ENCODE measurements at regions not wholly inside any gene's neighbourhood (a gene's known extent, or its start where the extent isn't known, plus 50 kb on each side); places are given as distances from the start of the nearest gene placed in this dataset.

DNA sequence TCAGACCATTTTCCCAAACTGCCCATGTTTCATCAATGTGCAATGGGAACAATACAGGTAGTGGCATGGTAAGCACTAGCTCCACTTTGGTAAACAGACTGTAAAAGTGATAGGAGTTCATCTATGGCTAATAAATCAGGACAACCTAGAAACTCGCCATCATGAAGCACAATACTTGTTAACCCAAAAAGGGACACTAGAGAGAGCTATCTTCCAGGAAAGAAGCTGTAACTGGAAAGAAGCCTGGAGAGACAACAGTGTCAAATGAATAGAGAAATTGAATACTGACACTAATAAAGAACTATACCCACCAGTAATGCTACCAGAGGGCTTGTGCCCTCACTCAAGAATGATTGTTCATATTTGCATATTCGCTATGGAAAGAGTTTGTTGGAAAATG lies 164.7 kb upstream of the RGS18 start:
- DNase-seq (ENCODE audit: low read depth), result peak; percentile 35

DNA sequence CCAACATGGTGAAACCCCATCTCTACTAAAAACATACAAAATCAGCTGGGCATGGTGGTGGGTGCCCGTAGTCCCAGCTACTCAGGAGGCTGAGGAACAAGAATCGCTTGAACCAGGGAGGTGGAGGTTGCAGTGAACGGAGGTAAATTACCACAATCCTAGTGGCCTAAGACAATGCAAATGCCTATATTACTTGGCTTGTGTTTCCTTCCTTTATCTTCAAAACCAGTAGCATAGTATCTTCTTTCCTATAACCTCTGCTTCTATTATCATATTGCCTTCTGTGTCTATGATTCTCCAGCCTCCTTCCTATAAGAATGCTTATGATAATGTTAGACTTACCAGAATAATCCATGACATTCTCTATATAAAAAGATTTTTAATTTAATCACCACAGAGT lies 156.2 kb upstream of the RGS18 start:
- no peak for DNase-seq (ENCODE audit: low read depth)

DNA sequence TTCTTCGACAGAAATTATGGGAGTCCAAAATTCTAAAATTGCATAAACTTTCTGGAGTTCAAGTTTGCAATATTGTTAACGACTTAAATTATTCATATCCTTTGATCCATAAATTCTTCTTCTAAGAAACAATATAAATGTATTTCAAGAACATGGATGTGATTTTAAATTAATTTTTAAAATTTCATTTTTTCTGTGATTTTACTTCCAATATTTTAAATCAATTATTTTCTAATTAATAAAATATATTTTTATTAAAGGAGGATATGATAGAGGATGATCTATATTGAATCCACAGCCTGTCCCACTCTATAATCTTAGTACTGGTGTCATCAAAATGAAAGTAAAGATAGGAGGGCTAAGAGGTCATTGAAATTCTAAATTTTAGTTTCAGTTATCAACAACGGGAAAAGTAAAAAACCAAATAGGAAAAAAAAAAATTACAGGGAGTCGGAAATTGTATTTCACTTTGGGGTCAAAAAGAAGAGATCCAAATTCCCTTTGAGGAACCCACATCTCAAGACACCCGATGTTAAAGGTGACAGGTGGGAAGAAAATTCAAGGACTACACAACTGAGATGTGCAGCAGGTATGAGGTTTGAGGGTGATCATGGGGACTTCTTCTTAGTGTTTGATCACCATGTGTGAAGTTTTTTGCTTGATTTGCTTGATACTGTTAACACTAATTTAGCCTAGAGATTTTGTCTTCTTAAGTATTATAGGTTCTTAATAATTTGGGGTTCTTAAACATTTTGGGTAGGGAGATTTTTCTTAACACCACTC lies 154.8 kb upstream of the RGS18 start:
- no peak for DNase-seq (ENCODE audit: low read depth)

DNA sequence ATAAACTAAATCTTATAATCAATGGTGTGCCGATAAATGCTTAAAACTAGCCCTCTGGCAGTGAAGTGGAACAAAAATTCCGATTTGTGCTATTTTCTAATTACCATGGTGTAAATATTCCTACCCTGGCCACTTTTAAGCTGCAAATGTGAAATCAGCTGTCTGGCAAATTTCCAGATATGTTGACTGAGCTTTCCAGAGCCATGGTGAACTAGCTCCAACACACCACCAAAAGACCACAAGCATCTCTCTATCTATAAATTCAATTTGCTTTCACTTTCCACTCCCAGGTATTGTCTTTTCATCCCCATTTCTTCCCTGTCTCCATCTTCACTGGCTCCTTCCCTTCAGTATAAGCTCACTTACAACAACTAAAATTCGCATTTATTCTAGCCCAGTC lies 152.3 kb upstream of the RGS18 start:
- DNase-seq (ENCODE audit: low read depth), result peak; percentile 17

DNA sequence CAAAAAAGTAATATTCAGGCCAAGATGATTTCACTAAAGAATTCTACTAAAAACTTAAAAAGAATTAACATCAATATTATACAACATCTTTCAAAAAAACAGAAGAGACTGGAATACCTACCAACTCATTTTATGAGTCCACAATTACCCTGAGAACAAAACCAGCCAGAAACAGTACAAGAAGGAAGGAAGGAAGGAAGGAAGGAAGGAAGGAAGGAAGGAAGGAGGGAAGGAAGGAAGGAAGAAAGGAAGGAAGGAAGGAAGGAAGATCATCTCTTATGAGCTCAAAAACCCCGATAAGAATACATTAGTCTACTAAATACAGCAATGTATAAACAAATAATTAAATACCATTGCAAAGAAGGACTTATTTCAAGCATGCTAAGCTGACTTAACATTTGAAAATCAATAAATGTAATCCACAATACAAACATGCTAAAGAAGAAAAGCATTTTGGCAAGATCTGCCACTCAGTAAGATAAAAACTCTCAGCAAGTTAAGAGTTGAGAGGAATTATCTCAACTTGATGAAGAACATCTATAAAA lies 149.9 kb upstream of the RGS18 start:
- DNase-seq (ENCODE audit: low read depth), result no peak

DNA sequence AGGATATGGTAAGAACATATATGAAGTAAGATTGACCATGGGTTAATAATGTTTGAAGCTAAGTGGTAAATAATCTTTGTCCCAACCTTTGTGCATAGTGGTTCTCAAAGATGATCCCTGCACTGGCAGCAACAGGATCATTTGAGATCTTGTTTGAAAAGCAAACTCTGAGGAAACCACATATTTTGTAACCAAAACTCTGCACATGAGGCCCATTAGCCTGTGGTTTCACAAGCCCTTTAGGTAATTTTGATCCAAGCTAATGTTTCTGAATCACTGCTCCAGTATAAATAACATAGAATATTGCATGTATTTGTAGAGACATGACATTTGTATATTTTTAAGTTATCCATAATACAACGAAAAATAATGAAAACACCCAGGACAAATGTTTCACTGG lies 147.9 kb upstream of the RGS18 start:
- peak; percentile 58 for DNase-seq (ENCODE audit: low read depth)

DNA sequence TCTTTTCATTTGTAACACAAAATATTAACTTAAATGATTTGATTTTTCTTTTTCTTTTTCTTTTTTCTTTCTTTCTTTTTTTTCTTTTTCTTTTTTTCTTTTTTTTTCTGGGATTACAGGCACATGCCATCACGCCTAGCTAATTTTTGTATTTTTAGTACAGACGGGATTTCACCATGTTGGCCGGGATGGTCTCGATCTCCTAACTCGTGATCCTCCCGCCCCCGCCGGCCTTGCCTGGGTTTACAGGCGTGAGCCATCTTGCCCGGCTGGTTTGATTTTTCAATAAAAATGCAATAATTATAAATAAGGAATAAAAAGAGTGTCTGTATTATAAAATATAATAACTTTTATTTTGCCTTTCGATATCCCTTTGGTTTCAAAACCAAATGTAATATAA lies 146.7 kb upstream of the RGS18 start:
- DNase-seq (ENCODE audit: low read depth), result no peak

DNA sequence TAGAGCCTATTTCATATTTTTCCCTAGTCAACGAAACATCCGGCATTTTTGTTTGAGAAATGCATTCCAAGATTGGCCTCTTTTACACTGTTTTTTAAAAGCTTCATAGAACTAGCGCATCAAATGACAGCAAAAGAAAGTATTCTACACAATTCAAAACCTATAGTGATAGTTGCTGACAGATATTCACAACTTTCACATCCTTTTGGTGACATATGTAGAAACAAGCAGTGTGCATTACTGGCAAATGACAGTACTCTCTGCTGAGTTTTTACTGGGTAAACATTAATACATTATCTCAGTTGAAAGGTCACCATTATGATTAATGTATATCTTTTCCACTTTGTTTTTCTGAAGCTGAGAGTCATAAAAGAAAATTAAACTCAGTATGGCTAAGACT lies 135.4 kb upstream of the RGS18 start:
- DNase-seq (ENCODE audit: low read depth), result no peak

DNA sequence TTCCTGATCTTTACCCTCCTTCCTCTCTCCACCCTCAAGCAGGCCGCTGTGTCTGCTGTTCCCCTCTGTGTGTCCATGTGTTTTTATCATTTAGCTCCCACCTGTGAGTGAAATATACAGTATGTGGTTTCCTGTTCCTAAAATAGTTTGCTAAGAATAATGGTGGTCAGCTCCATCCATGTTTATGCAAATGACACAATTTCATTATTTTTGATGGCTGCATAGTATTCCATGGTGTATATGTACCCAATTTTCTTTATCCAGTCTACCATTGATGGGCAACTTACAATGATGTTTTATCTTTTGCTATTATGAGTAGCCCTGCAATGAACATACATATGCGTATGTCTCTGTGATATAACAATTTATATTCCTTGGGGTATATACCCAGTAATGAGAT lies 133.4 kb upstream of the RGS18 start:
- no peak for DNase-seq (ENCODE audit: low read depth)

DNA sequence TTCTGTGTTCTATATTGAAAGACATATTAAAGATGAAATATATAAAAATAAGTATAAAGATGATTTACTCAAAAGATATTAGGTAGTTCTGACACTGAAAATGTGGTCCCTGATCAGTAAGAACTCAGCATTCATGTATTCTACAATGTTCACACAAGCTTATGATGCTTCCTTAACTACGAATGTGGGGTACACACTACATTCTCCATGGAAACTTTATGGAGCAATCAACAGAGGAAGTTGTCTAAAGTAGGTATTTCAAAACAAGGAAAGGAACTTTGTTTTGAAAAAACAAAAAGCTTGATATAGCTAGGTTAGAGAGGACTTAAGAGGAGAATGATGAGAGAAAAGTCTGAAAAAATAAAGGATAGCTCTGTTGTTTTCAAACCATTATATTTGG lies 119.7 kb upstream of the RGS18 start:
- peak; percentile 1 for DNase-seq (ENCODE audit: low read depth)

DNA sequence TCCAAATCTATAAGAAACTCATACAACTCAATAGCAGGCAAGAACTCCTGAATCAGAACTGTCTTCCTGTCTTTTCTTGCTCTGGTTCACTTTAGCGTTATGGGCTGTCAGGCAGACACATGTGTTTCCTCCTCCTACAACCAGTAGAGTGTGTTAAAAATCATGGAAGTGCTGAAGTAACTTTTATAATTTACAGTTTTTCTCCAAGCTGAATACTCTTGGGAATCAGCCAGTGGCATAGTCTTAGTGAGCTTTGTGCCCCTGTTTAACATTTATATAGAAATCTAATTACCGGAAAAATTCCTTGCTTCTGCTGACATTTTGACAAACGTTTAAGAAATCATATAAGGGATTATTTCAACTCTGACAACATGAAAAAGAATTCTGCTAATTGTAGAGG lies 113.1 kb upstream of the RGS18 start:
- DNase-seq (ENCODE audit: low read depth), result no peak

DNA sequence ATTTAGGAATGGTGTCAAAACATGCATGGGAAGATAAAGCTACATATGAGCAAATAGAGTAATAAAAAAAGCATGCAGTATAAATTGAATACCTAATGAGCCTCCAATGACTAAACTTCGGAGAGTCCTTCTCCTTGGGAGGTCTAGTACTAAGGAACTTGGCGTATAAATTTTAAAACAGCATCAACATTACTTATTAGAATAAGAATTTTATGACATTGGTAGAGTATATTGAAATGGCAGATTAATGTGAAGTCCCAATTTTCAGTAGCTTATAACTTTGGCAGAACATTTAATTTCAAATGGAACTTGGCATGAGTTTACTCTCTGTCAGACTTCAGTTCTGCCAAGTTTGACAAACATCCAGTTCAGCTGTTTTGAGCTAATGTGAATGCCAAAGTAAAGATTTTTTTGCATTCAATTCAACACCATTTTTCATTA lies 104.7 kb upstream of the RGS18 start:
- no peak for DNase-seq (ENCODE audit: low read depth)

DNA sequence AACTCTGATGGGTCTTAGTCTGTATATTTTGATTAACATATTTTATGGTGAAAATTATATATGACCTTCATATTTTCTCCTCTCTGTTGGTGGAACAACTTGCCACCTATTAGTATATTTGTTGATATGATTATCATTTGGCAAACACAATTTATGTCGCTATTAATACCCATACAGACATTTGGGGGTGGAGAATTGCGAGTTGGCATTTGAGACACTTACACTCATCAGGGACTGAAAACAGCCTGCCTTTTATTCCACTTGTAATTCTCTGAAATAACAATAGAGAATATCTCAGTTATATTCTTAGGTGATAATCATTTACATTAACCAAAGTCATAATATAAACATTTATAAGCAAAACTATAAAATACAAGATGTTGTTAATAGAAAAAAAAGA lies 100.5 kb upstream of the RGS18 start:
- DNase-seq (ENCODE audit: low read depth), result no peak

DNA sequence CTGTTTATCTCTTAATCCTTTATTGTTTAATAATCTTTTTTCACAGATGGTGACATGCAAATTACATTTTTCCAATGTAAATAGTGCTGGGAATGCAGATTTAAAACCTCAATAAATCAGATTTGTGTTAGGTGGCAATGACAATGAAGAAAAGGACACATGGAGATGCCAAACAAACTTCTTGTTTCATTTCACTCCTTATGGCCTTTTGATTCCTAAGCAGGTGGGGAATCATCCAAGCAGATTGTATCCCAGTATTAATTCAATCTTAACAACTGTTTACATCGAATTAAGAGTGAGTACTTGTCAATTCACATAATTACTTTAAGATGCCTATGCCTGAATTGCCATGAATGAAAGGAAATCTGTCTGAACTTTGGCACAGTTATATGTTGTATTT lies 98.9 kb upstream of the RGS18 start:
- no peak for DNase-seq (ENCODE audit: low read depth)

DNA sequence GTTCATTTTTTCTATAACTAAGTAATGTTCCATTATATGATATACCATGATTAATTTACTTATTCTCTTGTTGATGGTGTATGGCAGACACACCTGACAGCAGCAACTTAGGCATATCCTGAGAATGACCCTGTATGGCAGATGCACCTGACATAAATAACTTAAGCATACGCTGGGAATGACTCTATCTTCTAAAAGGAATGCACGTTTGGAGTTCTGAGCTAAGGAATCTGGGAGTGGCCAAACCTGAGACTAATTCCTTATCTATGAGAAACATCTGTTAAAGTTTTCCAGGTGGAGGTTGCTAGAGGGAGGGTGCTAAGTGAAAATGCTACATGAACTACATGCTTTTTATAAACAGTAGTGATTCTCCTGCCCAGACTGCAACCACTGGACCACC lies 96.7 kb upstream of the RGS18 start:
- DNase-seq (ENCODE audit: low read depth), result no peak

DNA sequence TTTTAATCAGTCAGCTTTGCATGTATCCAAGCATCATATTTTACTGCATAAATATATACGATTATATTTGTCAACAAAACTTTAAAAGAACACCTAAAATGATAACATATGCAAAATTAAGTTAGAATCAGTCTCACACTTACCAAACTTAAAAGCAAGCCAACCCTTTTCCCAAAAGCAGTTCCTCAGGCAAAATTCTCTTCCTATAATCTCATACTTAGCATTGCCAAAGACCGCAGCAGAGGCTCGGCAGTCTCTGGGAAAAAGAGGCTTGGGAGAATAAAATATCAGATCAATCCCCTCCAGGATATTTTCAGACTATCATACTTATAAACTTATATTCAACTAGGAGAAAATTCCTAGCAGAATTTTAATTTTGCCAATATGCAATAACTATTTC lies 93.2 kb upstream of the RGS18 start:
- no peak for DNase-seq (ENCODE audit: low read depth)

DNA sequence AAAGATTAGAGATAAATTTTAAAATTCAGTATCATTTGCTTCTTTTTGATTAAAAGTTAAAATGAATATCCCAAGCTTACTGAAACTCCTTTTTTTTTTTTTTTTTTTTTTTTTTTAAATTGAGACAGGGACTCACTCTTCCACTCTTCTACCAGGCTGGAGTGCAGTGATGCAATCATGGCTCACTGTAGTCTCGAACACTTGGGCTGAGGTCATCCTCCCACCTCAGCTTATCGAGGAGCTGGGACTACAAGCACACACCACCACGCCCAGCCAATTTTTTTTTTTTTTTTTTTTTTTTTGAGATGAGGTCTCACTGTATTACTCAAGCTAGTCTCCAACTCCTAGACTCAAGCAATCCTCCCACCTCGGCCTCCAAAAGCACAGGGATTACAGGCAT lies 92.1 kb upstream of the RGS18 start:
- peak; percentile 14 for DNase-seq (ENCODE audit: low read depth)

DNA sequence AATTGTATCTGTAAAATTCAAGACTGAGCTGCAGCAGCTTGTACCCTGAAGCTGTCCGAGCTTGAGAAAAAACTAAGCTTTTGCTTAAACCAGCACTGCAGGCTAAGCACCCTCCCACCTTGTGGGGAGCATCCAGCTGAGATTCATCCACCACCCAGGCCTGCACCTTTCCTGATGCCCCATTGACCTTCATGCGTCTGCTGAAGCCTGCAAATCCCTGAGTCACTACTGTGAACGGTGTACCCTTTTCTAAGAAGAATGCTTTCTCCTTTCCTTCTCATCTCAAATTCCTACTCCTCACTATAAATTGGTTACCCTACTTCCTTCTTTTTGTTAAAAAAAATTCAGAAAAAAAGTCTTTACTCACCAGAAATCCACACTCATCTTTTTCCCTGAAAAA lies 90.9 kb upstream of the RGS18 start:
- DNase-seq (ENCODE audit: low read depth), result peak; percentile 1

DNA sequence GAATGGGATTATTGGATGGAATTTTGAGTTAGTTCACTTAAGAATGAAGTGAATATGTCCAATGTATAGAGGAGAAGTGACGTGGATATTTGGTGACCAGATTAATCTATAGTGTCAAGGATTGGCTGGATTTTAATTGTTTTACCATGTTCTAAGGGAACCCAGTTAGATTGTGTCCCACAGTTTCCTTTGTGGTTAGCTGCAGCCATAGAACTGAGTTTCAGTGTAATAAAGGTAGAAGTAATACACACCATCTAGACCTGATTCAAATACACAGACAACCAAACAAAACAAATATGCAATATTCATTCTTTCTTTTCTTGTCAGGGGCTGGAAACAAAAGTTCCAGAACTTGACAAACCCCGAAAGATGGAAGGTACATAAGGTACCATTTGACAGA lies 88.0 kb upstream of the RGS18 start:
- no peak for DNase-seq (ENCODE audit: low read depth)

DNA sequence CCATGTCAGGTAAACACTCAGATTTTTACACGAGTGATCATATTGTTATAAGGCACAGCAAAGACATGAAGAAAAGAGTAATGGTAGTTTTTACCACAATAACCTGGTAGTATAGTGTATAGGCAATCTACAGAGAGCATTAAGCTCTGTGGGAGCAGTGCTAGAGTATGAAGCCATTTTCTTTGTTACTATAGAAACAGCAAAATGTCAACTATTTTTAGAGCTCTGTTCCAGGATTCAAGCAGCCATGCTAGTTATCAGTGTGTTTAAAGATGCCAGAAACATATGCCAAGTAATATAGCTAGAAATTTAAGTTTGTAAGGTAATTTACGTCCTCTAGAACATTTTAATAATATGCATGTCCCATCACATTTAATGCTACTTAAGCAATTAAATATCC lies 77.6 kb upstream of the RGS18 start:
- DNase-seq (ENCODE audit: low read depth), result no peak

DNA sequence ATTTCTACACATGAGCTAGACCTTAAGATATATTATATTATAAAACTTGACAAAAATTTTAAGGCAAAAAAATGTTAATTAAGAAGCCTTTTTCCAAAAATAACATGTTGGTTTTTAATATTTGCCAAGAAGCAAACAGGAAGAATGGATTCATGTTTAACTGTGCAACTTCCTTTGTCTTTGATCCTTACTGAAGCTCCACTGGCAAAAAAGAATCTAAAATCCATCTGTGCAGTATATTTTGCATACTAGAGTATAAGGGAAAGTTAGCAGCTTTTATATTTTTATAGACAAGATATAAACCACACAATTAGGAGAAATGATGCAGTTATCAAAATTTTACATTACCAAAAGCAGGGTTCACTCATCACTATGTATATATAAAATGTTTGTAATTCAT lies 76.9 kb upstream of the RGS18 start:
- no peak for DNase-seq (ENCODE audit: low read depth)

DNA sequence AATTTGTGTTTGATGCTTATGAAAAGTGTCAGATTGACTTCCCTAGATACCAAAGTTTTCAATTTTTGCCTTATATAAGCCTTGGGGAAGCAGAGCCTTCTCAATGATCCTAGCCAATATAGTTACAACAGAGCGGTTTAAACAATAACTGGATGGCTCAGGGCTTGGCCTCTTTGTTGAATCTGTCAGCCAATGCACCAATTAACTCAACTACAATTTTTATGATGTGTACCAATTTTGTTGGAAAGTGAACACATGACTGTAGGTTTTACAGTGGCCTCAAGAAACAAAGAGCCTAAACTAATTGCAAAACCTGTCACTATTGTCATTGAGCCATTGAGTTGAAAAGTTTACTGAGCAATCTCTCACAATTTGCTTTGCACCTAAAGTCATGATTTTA lies 71.6 kb upstream of the RGS18 start:
- DNase-seq (ENCODE audit: low read depth), result no peak

DNA sequence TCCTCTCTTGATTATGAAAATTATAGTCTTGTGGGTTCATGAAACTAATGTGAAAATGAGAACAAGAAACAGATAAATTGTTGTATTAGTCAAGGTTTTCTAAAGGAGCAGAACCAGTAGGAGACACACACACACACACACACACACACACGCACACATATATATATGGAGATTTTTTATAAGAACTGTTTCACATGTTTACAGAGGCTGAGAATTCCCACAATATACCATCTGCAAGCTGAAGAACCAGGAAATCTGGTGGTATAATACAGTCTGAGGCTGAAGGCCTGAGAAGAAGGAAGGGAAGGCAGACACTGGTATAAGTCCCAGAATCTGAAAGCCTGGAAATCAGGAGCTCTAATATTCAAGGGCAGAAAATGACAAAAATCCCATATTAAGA lies 70.9 kb upstream of the RGS18 start:
- DNase-seq (ENCODE audit: low read depth), result no peak

DNA sequence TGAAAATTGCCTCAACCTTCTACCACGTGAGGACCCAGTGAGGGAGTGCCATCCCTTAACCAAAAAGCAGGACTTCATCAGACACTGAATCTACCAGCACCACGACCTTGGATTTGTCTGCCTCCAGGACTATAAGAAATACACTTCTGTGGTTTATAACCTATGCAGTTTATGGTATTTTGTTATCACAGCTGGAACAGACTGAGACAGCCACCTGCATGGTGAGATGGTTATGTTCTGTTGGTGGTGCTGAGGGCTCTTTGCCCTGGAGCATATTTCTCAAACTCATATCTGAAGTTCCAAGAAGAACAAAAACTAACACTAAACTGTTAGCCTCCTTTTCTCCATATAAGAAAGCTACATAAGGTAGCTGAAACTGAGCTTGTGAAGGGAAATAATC lies 69.8 kb upstream of the RGS18 start:
- DNase-seq (ENCODE audit: low read depth), result no peak
